ENCODE measurements at regions not wholly inside any gene's neighbourhood (a gene's known extent, or its start where the extent isn't known, plus 50 kb on each side); places are given as distances from the start of the nearest gene placed in this dataset.

DNA sequence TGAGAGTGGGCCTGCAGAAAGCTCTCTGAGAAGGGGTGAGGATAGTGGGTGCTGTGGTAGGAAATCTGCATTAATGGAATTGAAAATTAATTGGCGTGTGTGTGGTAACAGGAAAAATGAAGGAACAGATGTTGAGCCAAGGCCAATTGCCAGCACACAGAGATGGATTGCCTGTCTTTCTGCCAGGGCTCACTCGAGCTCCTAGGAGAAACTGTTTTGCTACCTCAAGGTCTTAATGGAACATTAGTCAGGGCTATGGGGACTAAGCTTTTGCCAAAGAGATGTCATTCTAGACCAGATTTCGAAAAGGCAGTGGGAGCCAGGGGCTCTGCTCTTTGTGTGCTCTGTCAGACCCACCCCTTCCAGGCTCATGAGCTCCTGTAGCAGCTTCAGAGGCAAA lies 124.0 kb upstream of the EFNA5 start (continued):
- TF ChIP-seq, protein P1, sequence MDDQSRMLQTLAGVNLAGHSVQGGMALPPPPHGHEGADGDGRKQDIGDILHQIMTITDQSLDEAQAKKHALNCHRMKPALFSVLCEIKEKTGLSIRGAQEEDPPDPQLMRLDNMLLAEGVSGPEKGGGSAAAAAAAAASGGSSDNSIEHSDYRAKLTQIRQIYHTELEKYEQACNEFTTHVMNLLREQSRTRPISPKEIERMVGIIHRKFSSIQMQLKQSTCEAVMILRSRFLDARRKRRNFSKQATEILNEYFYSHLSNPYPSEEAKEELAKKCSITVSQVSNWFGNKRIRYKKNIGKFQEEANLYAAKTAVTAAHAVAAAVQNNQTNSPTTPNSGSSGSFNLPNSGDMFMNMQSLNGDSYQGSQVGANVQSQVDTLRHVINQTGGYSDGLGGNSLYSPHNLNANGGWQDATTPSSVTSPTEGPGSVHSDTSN (IDR thresholded peaks at IDR 0.05; ENCODE audit: insufficient replicate concordance, low read depth, low read length): no peak
- TF ChIP-seq JUNB (IDR thresholded peaks at IDR 0.05) (no peak), MTA2 (IDR thresholded peaks at IDR 0.05; ENCODE audit: low read depth) (no peak), ZZZ3 (IDR thresholded peaks at IDR 0.05; ENCODE audit: control insufficient read depth, insufficient read length, low read depth) (no peak), ASH2L (IDR thresholded peaks at IDR 0.05; ENCODE audit: borderline replicate concordance, low read depth) (no peak), BRCA1 (IDR thresholded peaks at IDR 0.05; ENCODE audit: low read depth, low read length) (no peak)
- TF ChIP-seq, protein P2, sequence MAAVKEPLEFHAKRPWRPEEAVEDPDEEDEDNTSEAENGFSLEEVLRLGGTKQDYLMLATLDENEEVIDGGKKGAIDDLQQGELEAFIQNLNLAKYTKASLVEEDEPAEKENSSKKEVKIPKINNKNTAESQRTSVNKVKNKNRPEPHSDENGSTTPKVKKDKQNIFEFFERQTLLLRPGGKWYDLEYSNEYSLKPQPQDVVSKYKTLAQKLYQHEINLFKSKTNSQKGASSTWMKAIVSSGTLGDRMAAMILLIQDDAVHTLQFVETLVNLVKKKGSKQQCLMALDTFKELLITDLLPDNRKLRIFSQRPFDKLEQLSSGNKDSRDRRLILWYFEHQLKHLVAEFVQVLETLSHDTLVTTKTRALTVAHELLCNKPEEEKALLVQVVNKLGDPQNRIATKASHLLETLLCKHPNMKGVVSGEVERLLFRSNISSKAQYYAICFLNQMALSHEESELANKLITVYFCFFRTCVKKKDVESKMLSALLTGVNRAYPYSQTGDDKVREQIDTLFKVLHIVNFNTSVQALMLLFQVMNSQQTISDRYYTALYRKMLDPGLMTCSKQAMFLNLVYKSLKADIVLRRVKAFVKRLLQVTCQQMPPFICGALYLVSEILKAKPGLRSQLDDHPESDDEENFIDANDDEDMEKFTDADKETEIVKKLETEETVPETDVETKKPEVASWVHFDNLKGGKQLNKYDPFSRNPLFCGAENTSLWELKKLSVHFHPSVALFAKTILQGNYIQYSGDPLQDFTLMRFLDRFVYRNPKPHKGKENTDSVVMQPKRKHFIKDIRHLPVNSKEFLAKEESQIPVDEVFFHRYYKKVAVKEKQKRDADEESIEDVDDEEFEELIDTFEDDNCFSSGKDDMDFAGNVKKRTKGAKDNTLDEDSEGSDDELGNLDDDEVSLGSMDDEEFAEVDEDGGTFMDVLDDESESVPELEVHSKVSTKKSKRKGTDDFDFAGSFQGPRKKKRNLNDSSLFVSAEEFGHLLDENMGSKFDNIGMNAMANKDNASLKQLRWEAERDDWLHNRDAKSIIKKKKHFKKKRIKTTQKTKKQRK (IDR thresholded peaks at IDR 0.05; ENCODE audit: low read depth, low read length): no peak

DNA sequence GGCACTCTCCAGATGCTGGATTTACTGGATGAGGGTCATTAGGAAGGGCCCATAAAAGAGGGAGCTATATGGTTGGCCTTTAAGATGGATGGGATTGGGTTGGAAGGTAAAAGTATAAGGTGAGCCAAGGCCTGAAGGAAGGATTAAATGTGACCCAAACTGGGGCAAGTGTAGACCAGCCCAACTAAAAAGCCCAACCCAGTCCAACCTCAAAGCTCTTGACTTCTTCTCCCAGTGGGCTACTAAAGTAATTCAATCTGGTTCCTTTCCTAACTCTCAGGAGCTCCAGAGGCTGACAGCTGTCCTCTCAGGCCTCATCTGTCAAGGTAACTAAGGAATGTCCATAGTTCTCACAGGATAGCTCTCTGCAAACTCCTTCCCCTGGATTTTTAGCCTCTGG lies 122.2 kb upstream of the EFNA5 start:
- DNase-seq (ENCODE audit: low read depth, low spot score): no peak
- intact Hi-C loops (cut with micrococcal nuclease; ENCODE audit: unreplicated experiment) (no loop called here), in situ Hi-C loops (cut with MboI) (no loop called here)
- H3K4me1 ChIP-seq (ENCODE audit: control insufficient read depth, insufficient read depth, low read length): no peaks in the 10 kb centered on the region
- no peaks in the 10 kb centered on the region for H3K27me3 ChIP-seq (replicated peaks in 1 of 2; ENCODE audit: control insufficient read depth in 2 of 2, insufficient read depth in 2 of 2, low read length in 1 of 2)
- H2AFZ ChIP-seq (ENCODE audit: control insufficient read depth, low read depth, low read length): no peak overlapping the region
- no peak overlapping the region for H3K4me3 ChIP-seq
- RAD21 ChIA-PET (ENCODE audit: unreplicated experiment): no interaction called here
- SMC1A ChIA-PET (ENCODE audit: uncharacterized antibody, unreplicated experiment): interaction anchor here (1.2 to 1.4 kb wide), 3 partner anchors 14 to 23 kb away, joined by 3 to 4 read pairs (median 3); no protein-coding TSS in a partner anchor
- no peaks in the 10 kb centered on the region for H3K36me3 ChIP-seq (ENCODE audit: control insufficient read depth in 2 of 2, insufficient read depth in 2 of 2, low read length in 1 of 2)
- no peaks in the 10 kb centered on the region for H4K20me1 ChIP-seq (ENCODE audit: control insufficient read depth, insufficient read depth)
- H3K9ac ChIP-seq (ENCODE audit: control insufficient read depth, insufficient read depth, low read length): no peak overlapping the region
- no peaks in the 10 kb centered on the region; the same call in 1 of the 3 replicates for H3K9me3 ChIP-seq (replicated peaks; ENCODE audit: control insufficient read depth, insufficient read depth, low read length)
- H3K27ac ChIP-seq (ENCODE audit: control insufficient read depth, insufficient read depth): no peak overlapping the region
- ATAC-seq: no peak
- no peaks in the 10 kb centered on the region for H3K79me2 ChIP-seq (ENCODE audit: control insufficient read depth, insufficient read depth, low read length)
- FAIRE-seq: no peak
- no peak overlapping the region for H3K4me2 ChIP-seq (ENCODE audit: control insufficient read depth, insufficient read depth)
- CTCF ChIA-PET: no interaction called here
- POLR2A ChIA-PET: no interaction called here
- no TSS peak for BruUV-seq (replicated peaks)
- TF ChIP-seq, protein P3, sequence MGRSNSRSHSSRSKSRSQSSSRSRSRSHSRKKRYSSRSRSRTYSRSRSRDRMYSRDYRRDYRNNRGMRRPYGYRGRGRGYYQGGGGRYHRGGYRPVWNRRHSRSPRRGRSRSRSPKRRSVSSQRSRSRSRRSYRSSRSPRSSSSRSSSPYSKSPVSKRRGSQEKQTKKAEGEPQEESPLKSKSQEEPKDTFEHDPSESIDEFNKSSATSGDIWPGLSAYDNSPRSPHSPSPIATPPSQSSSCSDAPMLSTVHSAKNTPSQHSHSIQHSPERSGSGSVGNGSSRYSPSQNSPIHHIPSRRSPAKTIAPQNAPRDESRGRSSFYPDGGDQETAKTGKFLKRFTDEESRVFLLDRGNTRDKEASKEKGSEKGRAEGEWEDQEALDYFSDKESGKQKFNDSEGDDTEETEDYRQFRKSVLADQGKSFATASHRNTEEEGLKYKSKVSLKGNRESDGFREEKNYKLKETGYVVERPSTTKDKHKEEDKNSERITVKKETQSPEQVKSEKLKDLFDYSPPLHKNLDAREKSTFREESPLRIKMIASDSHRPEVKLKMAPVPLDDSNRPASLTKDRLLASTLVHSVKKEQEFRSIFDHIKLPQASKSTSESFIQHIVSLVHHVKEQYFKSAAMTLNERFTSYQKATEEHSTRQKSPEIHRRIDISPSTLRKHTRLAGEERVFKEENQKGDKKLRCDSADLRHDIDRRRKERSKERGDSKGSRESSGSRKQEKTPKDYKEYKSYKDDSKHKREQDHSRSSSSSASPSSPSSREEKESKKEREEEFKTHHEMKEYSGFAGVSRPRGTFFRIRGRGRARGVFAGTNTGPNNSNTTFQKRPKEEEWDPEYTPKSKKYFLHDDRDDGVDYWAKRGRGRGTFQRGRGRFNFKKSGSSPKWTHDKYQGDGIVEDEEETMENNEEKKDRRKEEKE (IDR thresholded peaks at IDR 0.05): no peak
- TF ChIP-seq, protein P4, sequence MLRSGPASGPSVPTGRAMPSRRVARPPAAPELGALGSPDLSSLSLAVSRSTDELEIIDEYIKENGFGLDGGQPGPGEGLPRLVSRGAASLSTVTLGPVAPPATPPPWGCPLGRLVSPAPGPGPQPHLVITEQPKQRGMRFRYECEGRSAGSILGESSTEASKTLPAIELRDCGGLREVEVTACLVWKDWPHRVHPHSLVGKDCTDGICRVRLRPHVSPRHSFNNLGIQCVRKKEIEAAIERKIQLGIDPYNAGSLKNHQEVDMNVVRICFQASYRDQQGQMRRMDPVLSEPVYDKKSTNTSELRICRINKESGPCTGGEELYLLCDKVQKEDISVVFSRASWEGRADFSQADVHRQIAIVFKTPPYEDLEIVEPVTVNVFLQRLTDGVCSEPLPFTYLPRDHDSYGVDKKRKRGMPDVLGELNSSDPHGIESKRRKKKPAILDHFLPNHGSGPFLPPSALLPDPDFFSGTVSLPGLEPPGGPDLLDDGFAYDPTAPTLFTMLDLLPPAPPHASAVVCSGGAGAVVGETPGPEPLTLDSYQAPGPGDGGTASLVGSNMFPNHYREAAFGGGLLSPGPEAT (IDR thresholded peaks at IDR 0.05; ENCODE audit: low read depth): no peak
- TF ChIP-seq EZH2 (IDR thresholded peaks at IDR 0.05; ENCODE audit: borderline replicate concordance, control insufficient read depth, low read depth, low read length) (no peak), NFIC (IDR thresholded peaks at IDR 0.05; ENCODE audit: low read depth, low read length) (no peak)

Measured in GM12878 (cell line).